Karpas-422 (cell line): ENCODE measurements at regions not wholly inside any gene's neighbourhood (a gene's known extent, or its start where the extent isn't known, plus 50 kb on each side); places are given as distances from the start of the nearest gene placed in this dataset.
A peak's percentile ranks its signal among the peaks of the same experiment; 100 is the strongest.

Experiments
- DNase-seq: peaks from one replicate; pipeline ENCODE4 v3.0.0-alpha.2; 2015
- H2AFZ ChIP-seq: fragments of 200-600 bp; sonication (generic); 2 replicates; pipeline ENCODE4 v1.6.1; 2014; ENCODE audit warnings: antibody characterized with exemption, low read length, mixed read lengths
- H3K27ac ChIP-seq: fragments of 200-600 bp; sonication (generic); 2 replicates; pipeline ENCODE4 v1.5.1; 2014; ENCODE audit warnings: mild to moderate bottlenecking, low read length, moderate library complexity
- H3K27me3 ChIP-seq: fragments of 200-600 bp; sonication (generic); 2 replicates; pipeline ENCODE4 v1.6.1; 2014; ENCODE audit warnings: low read length, mixed read lengths
- H3K36me3 ChIP-seq: fragments of 200-600 bp; sonication (generic); 2 replicates; pipeline ENCODE4 v1.6.1; 2014; ENCODE audit warnings: low read length, mixed read lengths; ENCODE audit not compliant: insufficient read depth
- H3K4me1 ChIP-seq: fragments of 200-600 bp; sonication (generic); 2 replicates; pipeline ENCODE4 v1.6.1; 2014; ENCODE audit warnings: mild to moderate bottlenecking, low read length, mixed read lengths
- H3K4me2 ChIP-seq: fragments of 200-600 bp; sonication (generic); 2 replicates; pipeline ENCODE4 v1.6.1; 2014; ENCODE audit warnings: low read length, low read depth, mild to moderate bottlenecking; ENCODE audit not compliant: poor library complexity, severe bottlenecking
- H3K4me3 ChIP-seq: fragments of 200-600 bp; sonication (generic); 2 replicates; pipeline ENCODE4 v1.5.1; 2014; ENCODE audit warnings: mild to moderate bottlenecking, antibody characterized with exemption, low read length, mixed read lengths
- H3K79me2 ChIP-seq: fragments of 200-600 bp; sonication (generic); 2 replicates; pipeline ENCODE4 v1.6.1; 2014; ENCODE audit warnings: mild to moderate bottlenecking, low read length, mixed read lengths
- H3K9ac ChIP-seq: fragments of 200-600 bp; sonication (generic); 2 replicates; pipeline ENCODE4 v1.6.0; 2014; ENCODE audit warnings: low read length
- H3K9me2 ChIP-seq: fragments of 200-600 bp; sonication (generic), shearing (Covaris generic); replicated peaks from 2 replicates; pipeline ENCODE4 v1.6.0; 2014; ENCODE audit warnings: mild to moderate bottlenecking, low read length, moderate library complexity; ENCODE audit not compliant: insufficient read depth
- H3K9me3 ChIP-seq: fragments of 300-700, 200-600 bp; sonication (generic); 2 replicates; pipeline ENCODE4 v1.6.1; 2014; ENCODE audit warnings: low read length, mixed read lengths
- H4K20me1 ChIP-seq: fragments of 200-600 bp; sonication (generic); 2 replicates; pipeline ENCODE4 v1.6.1; 2014; ENCODE audit warnings: mild to moderate bottlenecking, antibody characterized with exemption, low read length, low read depth; ENCODE audit not compliant: insufficient read depth

- DNase-seq: peak; percentile 41
- no peaks in the 10 kb centered on the region for H3K9me3 ChIP-seq
- no peaks in the 10 kb centered on the region for H3K79me2 ChIP-seq
- no peaks in the 10 kb centered on the region for H3K9me2 ChIP-seq
- no peak overlapping the region for H3K27ac ChIP-seq
- H3K4me3 ChIP-seq: no peak overlapping the region
- H4K20me1 ChIP-seq: no peaks in the 10 kb centered on the region
- H3K9ac ChIP-seq: no peak overlapping the region
- H3K4me1 ChIP-seq: no peaks in the 10 kb centered on the region
- H3K36me3 ChIP-seq: no peaks in the 10 kb centered on the region
- no peak overlapping the region for H3K4me2 ChIP-seq
- no peak overlapping the region for H2AFZ ChIP-seq
- H3K27me3 ChIP-seq: no peaks in the 10 kb centered on the region
These were observed 119.2 kb upstream of the ABCA1 start for GRCh38 chr9:105046907-105047741.

- no peak overlapping the region for H3K4me2 ChIP-seq
- no peaks in the 10 kb centered on the region for H3K36me3 ChIP-seq
- H4K20me1 ChIP-seq: no peaks in the 10 kb centered on the region
- no peaks in the 10 kb centered on the region for H3K4me1 ChIP-seq
- no peak overlapping the region for H3K9ac ChIP-seq
- no peaks in the 10 kb centered on the region for H3K9me2 ChIP-seq
- no peaks in the 10 kb centered on the region for H3K9me3 ChIP-seq
- H2AFZ ChIP-seq: no peak overlapping the region
- no peaks in the 10 kb centered on the region for H3K27me3 ChIP-seq
- no peaks in the 10 kb centered on the region for H3K79me2 ChIP-seq
- H3K27ac ChIP-seq: no peak overlapping the region
- no peak for DNase-seq
- H3K4me3 ChIP-seq: no peak overlapping the region
These were observed 119.7 kb upstream of the ABCA1 start for GRCh38 chr9:105047742-105048041.

GRCh38 chr9:105048331-105048730 is 120.4 kb upstream of the ABCA1 start:
- no peak for DNase-seq
- no peak overlapping the region for H3K27ac ChIP-seq
- H2AFZ ChIP-seq: no peak overlapping the region

GRCh38 chr9:105050296-105050695 is 122.3 kb upstream of the ABCA1 start:
- no peaks in the 10 kb centered on the region for H3K27me3 ChIP-seq
- H3K9me3 ChIP-seq: no peaks in the 10 kb centered on the region
- no peak overlapping the region for H3K4me3 ChIP-seq
- H4K20me1 ChIP-seq: no peaks in the 10 kb centered on the region
- H2AFZ ChIP-seq: no peak overlapping the region
- H3K9me2 ChIP-seq: no peaks in the 10 kb centered on the region
- no peaks in the 10 kb centered on the region for H3K79me2 ChIP-seq
- no peak overlapping the region for H3K27ac ChIP-seq
- no peak for DNase-seq
- no peaks in the 10 kb centered on the region for H3K36me3 ChIP-seq
- H3K9ac ChIP-seq: no peak overlapping the region
- H3K4me1 ChIP-seq: no peaks in the 10 kb centered on the region
- H3K4me2 ChIP-seq: no peak overlapping the region

More at GRCh38 chr9:105048331-105048730, 120.4 kb upstream of the ABCA1 start:
- Histone ChIP-seq H3K4me3 (no peak overlapping the region), H3K4me1 (no peaks in the 10 kb centered on the region), H3K9ac (no peak overlapping the region), H3K9me2 (no peaks in the 10 kb centered on the region), H3K27me3 (no peaks in the 10 kb centered on the region), H3K4me2 (no peak overlapping the region), H3K79me2 (no peaks in the 10 kb centered on the region), H3K36me3 (no peaks in the 10 kb centered on the region), H4K20me1 (no peaks in the 10 kb centered on the region), H3K9me3 (no peaks in the 10 kb centered on the region)

GRCh38 chr9:105051897-105052296 is 123.9 kb upstream of the ABCA1 start:
- Histone ChIP-seq H3K79me2 (no peaks in the 10 kb centered on the region), H3K9me3 (no peaks in the 10 kb centered on the region), H4K20me1 (no peaks in the 10 kb centered on the region), H3K4me1 (no peaks in the 10 kb centered on the region), H2AFZ (no peak overlapping the region), H3K9me2 (no peaks in the 10 kb centered on the region), H3K27me3 (no peaks in the 10 kb centered on the region), H3K4me2 (no peak overlapping the region), H3K27ac (no peak overlapping the region), H3K9ac (no peak overlapping the region), H3K4me3 (no peak overlapping the region), H3K36me3 (no peaks in the 10 kb centered on the region)
- DNase-seq: no peak

GRCh38 chr9:105052346-105052745 is 124.4 kb upstream of the ABCA1 start:
- Histone ChIP-seq H3K4me1 (no peaks in the 10 kb centered on the region), H2AFZ (no peak overlapping the region), H3K9me3 (no peaks in the 10 kb centered on the region), H4K20me1 (no peaks in the 10 kb centered on the region), H3K4me2 (no peak overlapping the region), H3K27ac (no peak overlapping the region), H3K27me3 (no peaks in the 10 kb centered on the region), H3K9me2 (no peaks in the 10 kb centered on the region), H3K4me3 (no peak overlapping the region), H3K36me3 (no peaks in the 10 kb centered on the region), H3K79me2 (no peaks in the 10 kb centered on the region), H3K9ac (no peak overlapping the region)
- no peak for DNase-seq

GRCh38 chr9:105053209-105053652 is 125.3 kb upstream of the ABCA1 start:
- Histone ChIP-seq H3K79me2 (no peaks in the 10 kb centered on the region), H3K27me3 (no peaks in the 10 kb centered on the region), H3K4me1 (no peaks in the 10 kb centered on the region), H3K4me3 (no peak overlapping the region), H2AFZ (no peak overlapping the region), H3K4me2 (no peak overlapping the region), H4K20me1 (no peaks in the 10 kb centered on the region), H3K9me3 (no peaks in the 10 kb centered on the region), H3K36me3 (no peaks in the 10 kb centered on the region), H3K9me2 (no peaks in the 10 kb centered on the region), H3K9ac (no peak overlapping the region), H3K27ac (no peak overlapping the region)
- DNase-seq: no peak

- H3K9me2 ChIP-seq: no peaks in the 10 kb centered on the region
- no peaks in the 10 kb centered on the region for H3K27me3 ChIP-seq
- no peaks in the 10 kb centered on the region for H3K9me3 ChIP-seq
- no peak overlapping the region for H2AFZ ChIP-seq
- H3K4me2 ChIP-seq: no peak overlapping the region
- no peak for DNase-seq
- no peak overlapping the region for H3K9ac ChIP-seq
- no peak overlapping the region for H3K27ac ChIP-seq
- H3K79me2 ChIP-seq: no peaks in the 10 kb centered on the region
- no peaks in the 10 kb centered on the region for H3K4me1 ChIP-seq
- no peaks in the 10 kb centered on the region for H4K20me1 ChIP-seq
- H3K4me3 ChIP-seq: no peak overlapping the region
- no peaks in the 10 kb centered on the region for H3K36me3 ChIP-seq
These were observed 126.5 kb upstream of the ABCA1 start for GRCh38 chr9:105054491-105054890.
